ENCODE measurements at regions not wholly inside any gene's neighbourhood (a gene's known extent, or its start where the extent isn't known, plus 50 kb on each side); places are given as distances from the start of the nearest gene placed in this dataset.

DNA sequence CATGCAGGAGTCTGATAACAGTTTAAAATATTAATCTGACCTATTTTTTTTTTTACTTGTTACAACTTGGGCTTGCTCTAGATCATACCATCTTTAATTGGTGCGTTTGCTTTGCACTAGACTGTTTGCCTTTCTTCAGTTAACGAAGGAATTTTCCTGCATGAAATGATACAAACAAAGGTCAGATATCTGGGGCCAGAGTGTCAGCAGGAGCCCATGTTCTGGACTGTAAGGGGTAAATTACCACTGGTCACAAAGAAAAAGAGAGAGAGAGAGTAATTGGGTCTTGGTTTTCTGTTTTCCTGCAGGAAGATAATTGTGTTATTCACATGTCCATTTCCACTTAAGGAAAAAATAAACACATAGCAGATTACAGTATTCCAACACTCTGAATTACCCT lies 399.4 kb upstream of the MARCKS start:
- TF ChIP-seq, protein P1, sequence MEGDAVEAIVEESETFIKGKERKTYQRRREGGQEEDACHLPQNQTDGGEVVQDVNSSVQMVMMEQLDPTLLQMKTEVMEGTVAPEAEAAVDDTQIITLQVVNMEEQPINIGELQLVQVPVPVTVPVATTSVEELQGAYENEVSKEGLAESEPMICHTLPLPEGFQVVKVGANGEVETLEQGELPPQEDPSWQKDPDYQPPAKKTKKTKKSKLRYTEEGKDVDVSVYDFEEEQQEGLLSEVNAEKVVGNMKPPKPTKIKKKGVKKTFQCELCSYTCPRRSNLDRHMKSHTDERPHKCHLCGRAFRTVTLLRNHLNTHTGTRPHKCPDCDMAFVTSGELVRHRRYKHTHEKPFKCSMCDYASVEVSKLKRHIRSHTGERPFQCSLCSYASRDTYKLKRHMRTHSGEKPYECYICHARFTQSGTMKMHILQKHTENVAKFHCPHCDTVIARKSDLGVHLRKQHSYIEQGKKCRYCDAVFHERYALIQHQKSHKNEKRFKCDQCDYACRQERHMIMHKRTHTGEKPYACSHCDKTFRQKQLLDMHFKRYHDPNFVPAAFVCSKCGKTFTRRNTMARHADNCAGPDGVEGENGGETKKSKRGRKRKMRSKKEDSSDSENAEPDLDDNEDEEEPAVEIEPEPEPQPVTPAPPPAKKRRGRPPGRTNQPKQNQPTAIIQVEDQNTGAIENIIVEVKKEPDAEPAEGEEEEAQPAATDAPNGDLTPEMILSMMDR (IDR thresholded peaks at IDR 0.05; ENCODE audit: extremely low read depth in 1 of 2, insufficient read depth in 1 of 2, low read depth in 1 of 2, low read length in 2 of 2) = no peak
- no peak for TF ChIP-seq POLR2AphosphoS5 (IDR thresholded peaks at IDR 0.05; ENCODE audit: insufficient read depth, low read depth, low read length)
- no peak for TF ChIP-seq POLR2A (IDR thresholded peaks at IDR 0.05; ENCODE audit: low read depth, low read length)
- no peak for TF ChIP-seq EZH2 (IDR thresholded peaks at IDR 0.05; ENCODE audit: borderline replicate concordance, low read depth, low read length, severe bottlenecking)
- no peak for TF ChIP-seq MYC (IDR thresholded peaks at IDR 0.05; ENCODE audit: low read depth, low read length)
- no peak for TF ChIP-seq FOS (IDR thresholded peaks at IDR 0.05; ENCODE audit: borderline replicate concordance, insufficient read depth, low read length)
- TF ChIP-seq, protein P2, sequence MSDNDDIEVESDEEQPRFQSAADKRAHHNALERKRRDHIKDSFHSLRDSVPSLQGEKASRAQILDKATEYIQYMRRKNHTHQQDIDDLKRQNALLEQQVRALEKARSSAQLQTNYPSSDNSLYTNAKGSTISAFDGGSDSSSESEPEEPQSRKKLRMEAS (IDR thresholded peaks at IDR 0.05; ENCODE audit: insufficient read depth, insufficient read length) = no peak
- TF ChIP-seq GATA2 (IDR thresholded peaks at IDR 0.05; ENCODE audit: insufficient read depth, insufficient read length, low read depth, low read length) = no peak

All from endothelial cell of umbilical vein (primary cell).